ENCODE measurements at regions not wholly inside any gene's neighbourhood (a gene's known extent, or its start where the extent isn't known, plus 50 kb on each side); places are given as distances from the start of the nearest gene placed in this dataset.

DNA sequence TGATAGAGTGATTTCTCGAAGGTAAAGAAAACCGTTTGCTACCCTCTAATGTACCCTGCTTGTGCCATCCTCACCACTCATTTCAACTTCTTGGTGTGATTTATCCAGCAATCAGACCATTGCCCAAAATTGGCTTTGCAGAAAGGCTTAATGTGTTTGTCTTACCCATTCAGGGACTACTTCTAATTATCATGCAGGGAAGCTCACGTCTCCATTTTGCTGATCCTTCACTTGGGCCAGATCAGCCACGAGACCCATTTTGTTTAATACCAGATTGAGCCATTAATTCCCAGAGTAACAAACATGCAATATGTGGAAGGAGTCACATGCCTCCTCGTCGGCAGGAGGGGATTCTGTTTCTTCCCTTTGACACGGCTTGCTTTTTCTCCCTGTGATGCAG, 51.1 kb upstream of the CRY1 start:
- Mint-ChIP-seq H3K4me3 (no peak overlapping the region), H3K27ac (no peak overlapping the region), H3K27me3 (no peaks in the 10 kb centered on the region), H3K9me3 (no peaks in the 10 kb centered on the region), H3K4me1 (no peaks in the 10 kb centered on the region)
- no peak for ATAC-seq
- no peak for DNase-seq

GRCh38 chr12:107144990-107145389, 51.6 kb upstream of the CRY1 start:
- Mint-ChIP-seq H3K9me3 (no peaks in the 10 kb centered on the region), H3K4me1 (no peaks in the 10 kb centered on the region), H3K4me3 (no peak overlapping the region), H3K27ac (no peak overlapping the region), H3K27me3 (no peaks in the 10 kb centered on the region)
- ATAC-seq (no peak), DNase-seq (no peak)

DNA sequence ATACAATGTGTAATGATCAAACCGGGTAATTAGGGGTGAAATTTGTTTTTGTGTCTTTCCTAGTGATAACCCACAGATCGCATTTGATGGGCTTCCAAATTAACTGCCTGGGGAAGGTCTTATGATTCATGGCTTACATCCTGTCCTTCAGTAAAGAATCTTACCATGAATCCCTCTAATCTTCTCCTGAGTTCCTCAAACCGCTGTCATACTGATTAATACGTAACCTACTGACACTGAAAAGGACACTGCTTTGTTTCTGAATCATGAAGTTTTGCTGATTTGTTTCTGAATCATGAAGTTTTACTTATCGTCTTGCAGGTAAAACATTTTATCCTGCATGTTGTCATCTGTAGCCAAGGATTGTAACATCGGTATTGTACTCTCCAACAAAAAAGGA, 52.0 kb upstream of the CRY1 start:
- Mint-ChIP-seq H3K27ac (no peak overlapping the region), H3K27me3 (no peaks in the 10 kb centered on the region), H3K4me1 (no peaks in the 10 kb centered on the region), H3K4me3 (no peak overlapping the region), H3K9me3 (no peaks in the 10 kb centered on the region)
- DNase-seq (no peak), ATAC-seq (no peak)

GRCh38 chr12:107148107-107148506, 54.8 kb upstream of the CRY1 start:
- H3K4me3 Mint-ChIP-seq = no peak overlapping the region
- DNase-seq (no peak), ATAC-seq (no peak)
- H3K27me3 Mint-ChIP-seq = no peaks in the 10 kb centered on the region
- no peak overlapping the region for H3K27ac Mint-ChIP-seq
- H3K4me1 Mint-ChIP-seq = no peaks in the 10 kb centered on the region
- H3K9me3 Mint-ChIP-seq = no peaks in the 10 kb centered on the region

DNA sequence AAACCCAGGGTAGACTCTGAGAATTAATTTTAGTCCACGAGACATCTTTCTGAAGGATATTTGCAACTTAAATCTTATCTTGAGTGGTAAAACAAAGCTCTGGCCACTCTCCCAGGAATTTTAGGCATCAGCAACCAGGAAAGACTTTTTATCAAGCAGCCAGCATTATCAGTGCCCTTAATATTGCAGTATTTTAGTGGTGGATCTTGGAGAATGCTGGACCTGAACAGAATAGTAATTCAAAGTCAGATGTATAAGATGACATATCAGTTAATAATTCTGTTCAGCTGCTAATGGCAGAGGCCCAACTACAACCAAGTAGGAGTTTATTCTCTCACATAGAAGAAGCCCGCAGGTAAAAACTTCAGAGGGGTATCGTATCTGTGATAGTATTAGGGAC, 59.0 kb upstream of the CRY1 start:
- no peak for DNase-seq

GRCh38 chr12:107159384-107159900, 66.1 kb upstream of the CRY1 start:
- Mint-ChIP-seq H3K27ac (no peak overlapping the region), H3K4me3 (no peak overlapping the region), H3K27me3 (peaks cover 35% of the 10 kb centered on the region), H3K4me1 (no peaks in the 10 kb centered on the region), H3K9me3 (no peaks in the 10 kb centered on the region)
- DNase-seq (no peak), ATAC-seq (no peak)

More for the DNA sequence above, 59.0 kb upstream of the CRY1 start:
- H3K4me1 Mint-ChIP-seq = no peaks in the 10 kb centered on the region
- H3K9me3 Mint-ChIP-seq = peaks cover 0 to 5% of the 10 kb centered on the region in 2 donors
- no peak for ATAC-seq
- no peak overlapping the region for H3K4me3 Mint-ChIP-seq
- H3K27me3 Mint-ChIP-seq = peaks cover 9% of the 10 kb centered on the region
- H3K27ac Mint-ChIP-seq = no peak overlapping the region

GRCh38 chr12:107163413-107163812, 70.1 kb upstream of the CRY1 start:
- ATAC-seq (no peak), DNase-seq (no peak)
- Mint-ChIP-seq H3K4me3 (no peak overlapping the region), H3K27me3 (peaks cover 26% of the 10 kb centered on the region), H3K27ac (no peak overlapping the region), H3K9me3 (no peaks in the 10 kb centered on the region), H3K4me1 (no peaks in the 10 kb centered on the region)

DNA sequence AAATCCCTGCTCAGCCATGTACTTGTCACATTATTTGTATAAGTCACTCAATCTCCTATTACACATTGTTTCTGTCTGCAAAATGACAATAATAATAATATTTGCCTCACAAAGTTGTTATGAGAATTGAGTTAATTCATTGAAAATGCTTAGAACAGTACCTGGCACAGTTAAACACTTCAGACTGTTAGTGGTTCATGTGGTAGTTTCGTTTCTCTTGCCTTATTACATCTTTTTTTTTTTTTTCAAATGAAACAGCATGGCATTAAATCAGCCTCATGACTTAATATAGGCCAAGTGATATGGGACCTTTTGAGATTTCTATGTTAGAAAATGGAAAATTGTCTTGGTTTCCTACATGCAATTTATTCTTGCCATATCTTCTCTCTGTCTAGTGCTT, 71.0 kb upstream of the CRY1 start:
- DNase-seq = no peak
- Mint-ChIP-seq H3K4me3 (no peak overlapping the region), H3K27me3 (peaks cover 26% of the 10 kb centered on the region), H3K4me1 (no peaks in the 10 kb centered on the region), H3K27ac (no peak overlapping the region), H3K9me3 (no peaks in the 10 kb centered on the region)
- no peak for ATAC-seq

- ATAC-seq (peak; percentile 60), DNase-seq (no peak)
- H3K27me3 Mint-ChIP-seq = peaks cover 23% of the 10 kb centered on the region
- H3K4me3 Mint-ChIP-seq = no peak overlapping the region
- H3K9me3 Mint-ChIP-seq = no peaks in the 10 kb centered on the region
- no peak overlapping the region for H3K27ac Mint-ChIP-seq
- no peaks in the 10 kb centered on the region for H3K4me1 Mint-ChIP-seq
These were observed 72.2 kb upstream of the CRY1 start for GRCh38 chr12:107165581-107165980.

- H3K4me3 Mint-ChIP-seq = no peak overlapping the region
- DNase-seq = no peak
These were observed 74.4 kb upstream of the CRY1 start for GRCh38 chr12:107167756-107168155.

DNA sequence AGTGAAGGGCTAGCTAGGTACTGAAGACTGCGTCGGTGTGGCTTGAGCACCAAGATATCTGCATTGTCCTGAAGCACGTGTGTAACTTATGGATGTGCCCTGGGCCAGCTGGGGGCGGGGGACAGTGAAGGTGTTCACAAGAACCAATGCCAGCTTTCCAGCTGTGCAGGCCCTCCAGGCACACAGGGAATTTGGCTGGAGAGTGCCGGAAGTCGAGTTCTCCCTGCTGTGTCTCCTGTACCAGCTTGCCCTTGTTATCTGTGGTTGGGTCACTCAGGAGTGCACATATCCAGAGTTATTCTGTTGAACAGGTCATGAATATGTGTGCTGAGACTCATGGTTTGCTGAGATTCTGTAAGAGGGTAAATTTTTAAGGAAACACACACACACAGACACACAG, 75.9 kb upstream of the CRY1 start:
- H3K27me3 Mint-ChIP-seq = no peaks in the 10 kb centered on the region
- H3K9me3 Mint-ChIP-seq = no peaks in the 10 kb centered on the region
- ATAC-seq (no peak), DNase-seq (no peak)
- H3K4me1 Mint-ChIP-seq = no peaks in the 10 kb centered on the region
- H3K4me3 Mint-ChIP-seq = no peak overlapping the region
- H3K27ac Mint-ChIP-seq = no peak overlapping the region

More at GRCh38 chr12:107167756-107168155, 74.4 kb upstream of the CRY1 start:
- peaks cover 1% of the 10 kb centered on the region for H3K27me3 Mint-ChIP-seq
- H3K9me3 Mint-ChIP-seq = no peaks in the 10 kb centered on the region
- H3K4me1 Mint-ChIP-seq = no peaks in the 10 kb centered on the region
- no peak for ATAC-seq
- peak overlapping the region in 1 of 2 donors; percentile 7 for H3K27ac Mint-ChIP-seq

- no peak overlapping the region for H3K4me3 Mint-ChIP-seq
- H3K9me3 Mint-ChIP-seq = no peaks in the 10 kb centered on the region
- H3K4me1 Mint-ChIP-seq = peaks cover 21% of the 10 kb centered on the region
- DNase-seq (peak; percentile 11 to 18), ATAC-seq (peak; percentile 95)
- H3K27ac Mint-ChIP-seq = peak overlapping the region; percentile 23 to 95
- no peaks in the 10 kb centered on the region for H3K27me3 Mint-ChIP-seq
These were observed 85.4 kb upstream of the CRY1 start for GRCh38 chr12:107178776-107179175.

- Mint-ChIP-seq H3K27ac (peak overlapping the region in 1 of 2 donors; percentile 84), H3K9me3 (no peaks in the 10 kb centered on the region), H3K27me3 (no peaks in the 10 kb centered on the region), H3K4me3 (no peak overlapping the region), H3K4me1 (peaks cover 21% of the 10 kb centered on the region)
- DNase-seq = no peak
- no peak for ATAC-seq
These were observed 86.5 kb upstream of the CRY1 start for GRCh38 chr12:107179871-107180270.

- no peaks in the 10 kb centered on the region for H3K9me3 Mint-ChIP-seq
- ATAC-seq = no peak
- no peak overlapping the region for H3K27ac Mint-ChIP-seq
- no peak overlapping the region for H3K4me3 Mint-ChIP-seq
- no peak for DNase-seq
- H3K4me1 Mint-ChIP-seq = peaks cover 21% of the 10 kb centered on the region
- no peaks in the 10 kb centered on the region for H3K27me3 Mint-ChIP-seq
These were observed 86.9 kb upstream of the CRY1 start for GRCh38 chr12:107180272-107180671.

GRCh38 chr12:107184359-107184930, 91.1 kb upstream of the CRY1 start:
- H3K9me3 Mint-ChIP-seq = peaks cover 0 to 5% of the 10 kb centered on the region in 2 donors
- DNase-seq (no peak), ATAC-seq (no peak)
- peaks cover 8% of the 10 kb centered on the region for H3K4me1 Mint-ChIP-seq
- H3K4me3 Mint-ChIP-seq = no peak overlapping the region
- peaks cover 17% of the 10 kb centered on the region for H3K27me3 Mint-ChIP-seq
- H3K27ac Mint-ChIP-seq = no peak overlapping the region

DNA sequence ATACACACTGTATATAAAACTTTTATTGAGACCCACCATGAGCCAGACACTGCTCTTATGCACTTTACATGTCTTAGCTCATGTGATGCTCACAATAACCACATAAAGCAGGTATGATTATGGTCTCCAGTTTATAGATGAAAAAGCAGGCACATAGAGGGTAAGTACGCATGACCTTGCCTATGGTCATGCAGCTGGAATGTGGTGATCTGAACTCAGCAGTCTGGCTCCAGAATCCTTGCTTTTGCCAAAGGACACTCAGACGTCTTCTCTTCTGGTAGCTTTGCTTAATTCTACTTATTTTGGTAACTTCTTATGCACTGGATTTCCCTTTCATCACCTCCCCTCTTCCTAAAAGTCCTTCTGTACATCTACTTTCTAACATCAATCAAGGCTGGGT, 103.3 kb upstream of the CRY1 start:
- DNase-seq = no peak
- Mint-ChIP-seq H3K4me1 (peaks cover 8% of the 10 kb centered on the region), H3K27ac (no peak overlapping the region), H3K9me3 (peaks cover 0 to 5% of the 10 kb centered on the region in 2 donors), H3K4me3 (no peak overlapping the region), H3K27me3 (no peaks in the 10 kb centered on the region)
- no peak for ATAC-seq

GRCh38 chr12:107200394-107200793, 107.0 kb upstream of the CRY1 start:
- no peaks in the 10 kb centered on the region for H3K27me3 Mint-ChIP-seq
- H3K27ac Mint-ChIP-seq = no peak overlapping the region
- ATAC-seq = peak; percentile 93
- peak; percentile 2 to 14 for DNase-seq
- no peaks in the 10 kb centered on the region for H3K9me3 Mint-ChIP-seq
- peaks cover 8% of the 10 kb centered on the region for H3K4me1 Mint-ChIP-seq
- H3K4me3 Mint-ChIP-seq = no peak overlapping the region

Measured in stimulated activated naive CD8-positive, alpha-beta T cell treated with anti-CD3 and anti-CD28 coated beads, Interleukin-15, amount 100 ng/mL, for 72 hours (primary cell).